ENCODE measurements at regions not wholly inside any gene's neighbourhood (a gene's known extent, or its start where the extent isn't known, plus 50 kb on each side); places are given as distances from the start of the nearest gene placed in this dataset.

- Histone ChIP-seq H3K27me3 (no peaks in the 10 kb centered on the region), H3K9ac (ENCODE audit: low read depth in 2 of 2, low read length in 2 of 2) (no peak overlapping the region), H3K9me3 (no peaks in the 10 kb centered on the region), H3K4me3 (no peak overlapping the region), H3K36me3 (no peaks in the 10 kb centered on the region), H3K4me1 (no peaks in the 10 kb centered on the region), H3K27ac (no peak overlapping the region)
- TF ChIP-seq, protein P1, sequence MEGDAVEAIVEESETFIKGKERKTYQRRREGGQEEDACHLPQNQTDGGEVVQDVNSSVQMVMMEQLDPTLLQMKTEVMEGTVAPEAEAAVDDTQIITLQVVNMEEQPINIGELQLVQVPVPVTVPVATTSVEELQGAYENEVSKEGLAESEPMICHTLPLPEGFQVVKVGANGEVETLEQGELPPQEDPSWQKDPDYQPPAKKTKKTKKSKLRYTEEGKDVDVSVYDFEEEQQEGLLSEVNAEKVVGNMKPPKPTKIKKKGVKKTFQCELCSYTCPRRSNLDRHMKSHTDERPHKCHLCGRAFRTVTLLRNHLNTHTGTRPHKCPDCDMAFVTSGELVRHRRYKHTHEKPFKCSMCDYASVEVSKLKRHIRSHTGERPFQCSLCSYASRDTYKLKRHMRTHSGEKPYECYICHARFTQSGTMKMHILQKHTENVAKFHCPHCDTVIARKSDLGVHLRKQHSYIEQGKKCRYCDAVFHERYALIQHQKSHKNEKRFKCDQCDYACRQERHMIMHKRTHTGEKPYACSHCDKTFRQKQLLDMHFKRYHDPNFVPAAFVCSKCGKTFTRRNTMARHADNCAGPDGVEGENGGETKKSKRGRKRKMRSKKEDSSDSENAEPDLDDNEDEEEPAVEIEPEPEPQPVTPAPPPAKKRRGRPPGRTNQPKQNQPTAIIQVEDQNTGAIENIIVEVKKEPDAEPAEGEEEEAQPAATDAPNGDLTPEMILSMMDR (IDR thresholded peaks at IDR 0.05): no peak
- intact Hi-C loops (cut with DNase I): no loop called here
- no peak for DNase-seq
Observed at GRCh38 chr5:130549884-130550561, 615.0 kb downstream of the HINT1 start.

GRCh38 chr5:130546211-130546610, 618.8 kb downstream of the HINT1 start:
- TF ChIP-seq, protein P1 (IDR thresholded peaks at IDR 0.05): no peak
- Histone ChIP-seq H3K4me1 (no peaks in the 10 kb centered on the region), H3K27me3 (no peaks in the 10 kb centered on the region), H3K4me3 (no peak overlapping the region), H3K36me3 (no peaks in the 10 kb centered on the region), H3K9ac (ENCODE audit: low read depth in 2 of 2, low read length in 2 of 2) (no peak overlapping the region), H3K27ac (no peak overlapping the region), H3K9me3 (no peaks in the 10 kb centered on the region)
- no peak for DNase-seq
- intact Hi-C loops (cut with DNase I): no loop called here

GRCh38 chr5:130545291-130545690, 619.8 kb downstream of the HINT1 start:
- intact Hi-C loops (cut with DNase I): no loop called here
- no peak for DNase-seq
- no peaks in the 10 kb centered on the region for H3K36me3 ChIP-seq
- H3K4me3 ChIP-seq: no peak overlapping the region
- no peak overlapping the region for H3K27ac ChIP-seq
- H3K4me1 ChIP-seq: no peaks in the 10 kb centered on the region
- TF ChIP-seq, protein P1 (IDR thresholded peaks at IDR 0.05): no peak
- H3K27me3 ChIP-seq: no peaks in the 10 kb centered on the region
- H3K9ac ChIP-seq (ENCODE audit: low read depth in 2 of 2, low read length in 2 of 2): no peak overlapping the region
- no peaks in the 10 kb centered on the region for H3K9me3 ChIP-seq

DNA sequence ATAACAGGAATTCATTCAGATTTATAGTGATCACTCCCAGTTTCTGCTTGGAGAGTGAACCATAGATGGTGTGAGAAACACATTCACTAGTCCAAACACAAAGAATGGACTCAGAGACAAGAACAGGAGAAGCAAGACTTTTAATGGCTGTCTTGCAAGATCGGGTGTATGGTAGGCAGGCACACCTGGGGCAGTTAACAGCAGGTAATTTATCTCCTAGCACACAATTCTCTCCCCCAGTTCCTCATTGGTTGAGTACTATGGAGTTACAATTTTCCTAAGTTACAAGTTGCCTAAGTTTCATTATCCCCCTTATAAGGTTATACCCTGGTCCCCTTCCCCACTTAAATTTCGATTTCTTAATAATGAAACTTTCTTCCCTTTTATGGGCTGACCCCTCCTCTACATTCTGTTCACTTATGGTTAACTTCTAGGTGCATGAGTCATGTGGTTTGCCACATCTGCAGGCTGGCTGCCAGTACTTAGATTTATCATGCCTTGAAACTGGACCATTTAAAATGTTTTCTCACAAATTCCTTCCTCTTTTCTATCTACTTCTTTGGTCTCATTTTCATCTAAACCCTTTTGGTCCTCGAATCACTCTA, 623.3 kb downstream of the HINT1 start:
- H3K9ac ChIP-seq (ENCODE audit: low read depth in 2 of 2, low read length in 2 of 2): no peak overlapping the region
- intact Hi-C loops (cut with DNase I): no loop called here
- TF ChIP-seq, protein P1 (IDR thresholded peaks at IDR 0.05): no peak

GRCh38 chr5:130536691-130537090, 628.4 kb downstream of the HINT1 start:
- Histone ChIP-seq H3K27ac (no peak overlapping the region), H3K4me1 (no peaks in the 10 kb centered on the region), H3K27me3 (no peaks in the 10 kb centered on the region), H3K36me3 (no peaks in the 10 kb centered on the region), H3K9me3 (no peaks in the 10 kb centered on the region), H3K4me3 (no peak overlapping the region), H3K9ac (ENCODE audit: low read depth in 2 of 2, low read length in 2 of 2) (no peak overlapping the region)
- no peak for DNase-seq
- TF ChIP-seq, protein P1 (IDR thresholded peaks at IDR 0.05): no peak
- intact Hi-C loops (cut with DNase I): no loop called here

More for the DNA sequence above, 623.3 kb downstream of the HINT1 start:
- H3K4me1 ChIP-seq: no peaks in the 10 kb centered on the region
- DNase-seq: no peak
- H3K27me3 ChIP-seq: no peaks in the 10 kb centered on the region
- no peaks in the 10 kb centered on the region for H3K9me3 ChIP-seq
- H3K36me3 ChIP-seq: no peaks in the 10 kb centered on the region
- no peak overlapping the region for H3K4me3 ChIP-seq
- H3K27ac ChIP-seq: no peak overlapping the region

Data from colonic mucosa (tissue), 4 donors.